Ascending aorta (tissue), 2 donors: ENCODE measurements at regions not wholly inside any gene's neighbourhood (a gene's known extent, or its start where the extent isn't known, plus 50 kb on each side); places are given as distances from the start of the nearest gene placed in this dataset.

Source experiments
- DNase-seq, 2 donors: peaks; one replicate each; pipeline ENCODE4 v3.0.0-alpha.2; 2019; ENCODE audit warnings: low spot score in 2 of 2
- H3K27ac ChIP-seq, 2 donors: fragments of 200-600 bp; sonication (generic); one replicate each; pipeline ENCODE4 v1.5.1; 2016 to 2017; ENCODE audit warnings: mild to moderate bottlenecking in 1 of 2
- H3K27me3 ChIP-seq: fragments of 200-600 bp; sonication (generic); one replicate; pipeline ENCODE4 v1.5.1; 2017
- H3K36me3 ChIP-seq, 2 donors: fragments of 200-600 bp; sonication (generic); one replicate each; pipeline ENCODE4 v1.5.1; 2016
- H3K4me1 ChIP-seq, 2 donors: fragments of 200-600 bp; sonication (generic); one replicate each; pipeline ENCODE4 v1.5.1; 2016 to 2017; ENCODE audit warnings: mild to moderate bottlenecking in 1 of 2
- H3K4me3 ChIP-seq, 2 donors: fragments of 200-600 bp; sonication (generic); one replicate each; pipeline ENCODE4 v1.5.1; 2016 to 2017; ENCODE audit warnings: mild to moderate bottlenecking in 1 of 2
- H3K9me3 ChIP-seq, 2 donors: fragments of 200-600 bp; sonication (generic); one replicate each; pipeline ENCODE4 v1.5.1; 2016
- intact Hi-C: fragments of 100-400 bp; cut with DNase I; formaldehyde crosslinking; loops from one replicate; pipeline ENCODE4 v1.15.1; 2023
- TF ChIP-seq, protein P1 (sequence below), 3 experiments: fragments of 200-600 bp in 2 of 3; fragments of 450-650 bp in 1 of 3; sonication (generic) in 2 of 3; IDR thresholded peaks; one replicate each; pipeline ENCODE4 v1.5.1; 2016 to 2019; ENCODE audit warnings: antibody characterized with exemption in 3 of 3, mild to moderate bottlenecking in 1 of 3, moderate library complexity in 1 of 3

DNA sequence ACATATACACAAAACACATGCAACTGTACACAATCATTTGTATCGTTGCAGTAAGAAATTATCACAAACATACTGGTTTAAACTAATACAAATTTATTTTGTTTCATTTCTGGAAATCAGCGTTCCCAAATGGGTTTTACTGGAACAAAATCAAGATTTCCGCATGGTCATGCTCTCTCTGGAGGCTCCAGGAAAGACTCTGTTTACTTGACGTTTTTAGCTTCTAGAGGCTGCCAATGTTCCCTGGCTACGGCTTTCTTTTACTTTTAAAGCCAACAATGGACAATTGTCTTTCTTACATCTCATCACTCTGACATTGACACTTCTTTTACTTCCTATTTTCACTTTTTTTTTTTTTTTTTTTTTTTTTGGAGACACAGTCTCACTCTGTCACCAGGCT, 793.1 kb downstream of the CDH9 start:
- no peaks in the 10 kb centered on the region for H3K27me3 ChIP-seq
- H3K4me1 ChIP-seq, result no peaks in the 10 kb centered on the region
- DNase-seq, result no peak
- no peak overlapping the region for H3K4me3 ChIP-seq
- TF ChIP-seq, protein P1, sequence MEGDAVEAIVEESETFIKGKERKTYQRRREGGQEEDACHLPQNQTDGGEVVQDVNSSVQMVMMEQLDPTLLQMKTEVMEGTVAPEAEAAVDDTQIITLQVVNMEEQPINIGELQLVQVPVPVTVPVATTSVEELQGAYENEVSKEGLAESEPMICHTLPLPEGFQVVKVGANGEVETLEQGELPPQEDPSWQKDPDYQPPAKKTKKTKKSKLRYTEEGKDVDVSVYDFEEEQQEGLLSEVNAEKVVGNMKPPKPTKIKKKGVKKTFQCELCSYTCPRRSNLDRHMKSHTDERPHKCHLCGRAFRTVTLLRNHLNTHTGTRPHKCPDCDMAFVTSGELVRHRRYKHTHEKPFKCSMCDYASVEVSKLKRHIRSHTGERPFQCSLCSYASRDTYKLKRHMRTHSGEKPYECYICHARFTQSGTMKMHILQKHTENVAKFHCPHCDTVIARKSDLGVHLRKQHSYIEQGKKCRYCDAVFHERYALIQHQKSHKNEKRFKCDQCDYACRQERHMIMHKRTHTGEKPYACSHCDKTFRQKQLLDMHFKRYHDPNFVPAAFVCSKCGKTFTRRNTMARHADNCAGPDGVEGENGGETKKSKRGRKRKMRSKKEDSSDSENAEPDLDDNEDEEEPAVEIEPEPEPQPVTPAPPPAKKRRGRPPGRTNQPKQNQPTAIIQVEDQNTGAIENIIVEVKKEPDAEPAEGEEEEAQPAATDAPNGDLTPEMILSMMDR (IDR thresholded peaks at IDR 0.05), result no peak
- no peaks in the 10 kb centered on the region for H3K36me3 ChIP-seq
- H3K9me3 ChIP-seq, result no peaks in the 10 kb centered on the region
- H3K27ac ChIP-seq, result no peak overlapping the region
- intact Hi-C loops, result no loop called here

DNA sequence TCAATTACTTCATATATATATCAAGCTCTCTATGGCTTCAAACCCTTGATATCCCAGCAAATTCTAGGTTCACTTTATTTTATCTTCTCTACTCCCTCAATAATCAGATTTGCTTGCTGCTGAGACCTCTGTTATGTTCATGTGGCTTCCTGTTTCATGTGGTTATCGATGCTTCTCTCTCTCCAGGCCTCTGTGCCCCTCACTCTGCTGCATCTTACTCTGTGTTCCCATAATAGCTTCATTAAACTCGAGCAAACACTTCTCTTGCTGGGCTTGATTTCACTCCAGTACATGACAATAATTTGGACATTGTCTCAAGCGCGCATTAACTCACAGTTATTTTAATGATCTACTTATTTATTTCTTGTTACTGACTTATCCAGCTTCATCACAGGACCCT, 798.8 kb downstream of the CDH9 start:
- Histone ChIP-seq H3K9me3 (no peaks in the 10 kb centered on the region), H3K36me3 (no peaks in the 10 kb centered on the region), H3K4me3 (no peak overlapping the region), H3K27ac (no peak overlapping the region), H3K27me3 (no peaks in the 10 kb centered on the region), H3K4me1 (no peaks in the 10 kb centered on the region)
- intact Hi-C loops, result no loop called here
- DNase-seq, result no peak
- TF ChIP-seq, protein P1 (IDR thresholded peaks at IDR 0.05), result no peak

DNA sequence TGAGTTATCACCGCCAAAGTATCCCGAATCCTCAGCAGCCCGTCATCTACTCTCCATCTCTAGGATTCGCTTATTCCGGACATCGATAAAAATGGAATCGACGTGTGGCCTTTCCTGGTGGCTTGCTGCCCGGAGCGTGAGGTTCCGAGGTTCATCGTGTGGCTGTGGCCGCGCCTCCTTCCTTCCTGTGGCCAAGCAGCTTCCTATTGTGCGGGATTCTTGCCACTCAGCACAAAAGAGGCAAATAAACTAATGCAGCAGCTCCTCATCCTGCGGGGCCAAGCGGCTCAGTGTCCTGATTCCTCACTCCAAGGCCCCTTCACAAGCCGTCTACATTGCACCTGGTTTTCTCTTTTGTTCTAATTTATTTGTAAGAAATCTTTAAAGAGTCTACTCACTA, 800.9 kb downstream of the CDH9 start:
- Histone ChIP-seq H3K4me3 (no peak overlapping the region), H3K27ac (no peak overlapping the region), H3K4me1 (no peaks in the 10 kb centered on the region), H3K27me3 (no peaks in the 10 kb centered on the region), H3K36me3 (no peaks in the 10 kb centered on the region), H3K9me3 (no peaks in the 10 kb centered on the region)
- TF ChIP-seq, protein P1 (IDR thresholded peaks at IDR 0.05), result no peak
- no peak for DNase-seq
- intact Hi-C loops, result no loop called here

DNA sequence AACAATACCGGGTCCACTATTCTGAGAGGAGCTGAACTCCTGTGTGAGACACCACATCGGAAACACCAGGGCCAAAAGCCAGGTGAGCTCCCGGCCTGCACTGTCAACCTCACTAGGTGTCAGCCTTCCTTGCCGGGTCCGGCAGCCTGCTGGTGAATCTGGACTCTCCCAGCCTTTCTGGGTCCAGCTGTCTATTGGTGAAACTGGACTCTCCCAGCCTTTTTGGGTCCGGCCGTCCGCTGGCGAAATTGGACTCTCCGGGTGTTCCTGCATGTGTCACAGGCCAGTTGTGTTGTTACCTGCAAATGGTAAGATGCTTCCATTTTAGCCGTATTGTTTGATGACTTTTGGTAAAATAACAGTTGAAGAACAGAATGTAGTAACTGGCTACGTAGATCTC, 801.5 kb downstream of the CDH9 start:
- no peak for DNase-seq
- Histone ChIP-seq H3K9me3 (no peaks in the 10 kb centered on the region), H3K4me1 (no peaks in the 10 kb centered on the region), H3K36me3 (no peaks in the 10 kb centered on the region), H3K27ac (no peak overlapping the region), H3K27me3 (no peaks in the 10 kb centered on the region), H3K4me3 (no peak overlapping the region)
- TF ChIP-seq, protein P1 (IDR thresholded peaks at IDR 0.05), result no peak
- intact Hi-C loops, result no loop called here

DNA sequence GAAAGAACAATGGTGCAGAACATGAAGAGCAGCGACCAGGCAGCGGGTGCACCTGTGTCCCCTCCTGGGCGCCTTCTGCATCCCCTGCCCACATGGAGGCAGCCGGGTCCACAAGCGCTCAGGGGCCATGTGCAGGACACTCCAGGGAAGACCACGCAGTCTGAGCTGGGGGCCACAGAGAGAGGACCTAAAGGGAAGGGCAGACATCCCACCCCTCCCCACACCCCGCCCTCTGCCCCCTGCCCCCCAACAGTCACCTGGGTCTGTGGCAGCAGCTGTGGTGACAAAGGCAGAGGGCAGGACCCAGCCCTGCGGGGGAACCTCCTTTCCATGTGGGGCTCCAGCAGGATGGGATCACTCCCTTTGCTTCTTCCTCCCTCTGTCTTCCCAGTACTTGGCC, 805.7 kb downstream of the CDH9 start:
- H3K27ac ChIP-seq, result no peak overlapping the region
- no peaks in the 10 kb centered on the region for H3K27me3 ChIP-seq
- no peaks in the 10 kb centered on the region for H3K9me3 ChIP-seq
- H3K4me3 ChIP-seq, result no peak overlapping the region
- intact Hi-C loops, result no loop called here
- DNase-seq, result no peak
- no peaks in the 10 kb centered on the region for H3K4me1 ChIP-seq
- no peaks in the 10 kb centered on the region for H3K36me3 ChIP-seq
- TF ChIP-seq, protein P1 (IDR thresholded peaks at IDR 0.05), result no peak

DNA sequence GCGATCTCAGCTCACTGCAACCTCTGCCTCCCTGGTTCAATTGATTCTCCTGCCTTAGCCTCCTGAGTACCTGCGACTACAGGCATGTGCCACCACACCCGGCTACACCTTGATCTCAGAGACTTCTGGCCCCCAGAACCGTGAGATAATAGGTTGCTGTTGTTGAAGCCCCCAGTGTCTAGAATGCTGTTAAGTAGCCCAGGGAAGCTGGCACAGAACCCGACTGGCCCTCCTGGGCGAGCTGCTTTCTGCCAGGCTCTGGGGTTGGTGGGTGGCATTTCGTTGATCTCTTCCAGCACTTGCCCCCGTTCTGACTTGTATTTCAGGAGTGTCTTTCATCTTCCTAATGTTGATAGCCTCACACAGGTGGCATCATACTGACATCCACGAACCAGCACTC, 807.1 kb downstream of the CDH9 start:
- no peak for DNase-seq
- Histone ChIP-seq H3K27me3 (no peaks in the 10 kb centered on the region), H3K27ac (no peak overlapping the region), H3K4me1 (no peaks in the 10 kb centered on the region), H3K36me3 (no peaks in the 10 kb centered on the region), H3K4me3 (no peak overlapping the region), H3K9me3 (no peaks in the 10 kb centered on the region)
- intact Hi-C loops, result no loop called here
- TF ChIP-seq, protein P1 (IDR thresholded peaks at IDR 0.05), result no peak
